ENCODE measurements at regions not wholly inside any gene's neighbourhood (a gene's known extent, or its start where the extent isn't known, plus 50 kb on each side); places are given as distances from the start of the nearest gene placed in this dataset.

- Histone ChIP-seq H3K27ac (ENCODE audit: low read length) (peak overlapping the region; percentile 98), H3K79me2 (ENCODE audit: insufficient read depth, low read length) (peaks cover 27% of the 10 kb centered on the region), H3K4me3 (ENCODE audit: low read depth in 1 of 2, low read length in 2 of 2) (peak overlapping the region; percentile 52 to 67), H3K27me3 (ENCODE audit: insufficient read depth, low read length, poor library complexity) (no peaks in the 10 kb centered on the region), H3K36me3 (ENCODE audit: insufficient read depth, low read length) (peaks cover 7% of the 10 kb centered on the region; the same call in 1 of the 2 replicates), H4K20me1 (ENCODE audit: insufficient read depth, low read length) (peaks cover 6% of the 10 kb centered on the region; the same call in 1 of the 2 replicates), H3K4me2 (ENCODE audit: insufficient read depth, low read length) (peak overlapping the region; percentile 65), H3K4me1 (ENCODE audit: insufficient read depth, low read length) (peaks cover 28% of the 10 kb centered on the region), H2AFZ (ENCODE audit: low read depth, low read length) (no peak overlapping the region; the same call in 1 of the 2 replicates), H3K9ac (ENCODE audit: low read depth, low read length) (peak overlapping the region; percentile 89), H3K9me3 (ENCODE audit: insufficient read depth, low read length, severe bottlenecking) (no peaks in the 10 kb centered on the region)
- TF ChIP-seq CTCF (IDR thresholded peaks at IDR 0.05; ENCODE audit: borderline replicate concordance, extremely low read depth, low read length, poor library complexity, severe bottlenecking): peak; percentile 60
- no peak for TF ChIP-seq EZH2 (IDR thresholded peaks at IDR 0.05; ENCODE audit: borderline replicate concordance, low read depth, low read length, severe bottlenecking)
- peak; percentile 56 for ATAC-seq (ENCODE audit: insufficient read depth, low read depth)
- peak; percentile 83 for DNase-seq
Observed at GRCh38 chr6:26249957-26250697, 114.9 kb upstream of the BTN3A2 start.

- DNase-seq (no peak), ATAC-seq (ENCODE audit: insufficient read depth, low read depth) (peak; percentile 5)
- H3K27me3 ChIP-seq (ENCODE audit: insufficient read depth, low read length, poor library complexity): no peaks in the 10 kb centered on the region
- H3K4me2 ChIP-seq (ENCODE audit: insufficient read depth, low read length): peak overlapping the region; percentile 65
- no peak overlapping the region; the same call in 1 of the 2 replicates for H2AFZ ChIP-seq (ENCODE audit: low read depth, low read length)
- H3K27ac ChIP-seq (ENCODE audit: low read length): peak overlapping the region; percentile 98
- peak overlapping the region; percentile 89 for H3K9ac ChIP-seq (ENCODE audit: low read depth, low read length)
- H3K4me3 ChIP-seq (ENCODE audit: low read depth in 1 of 2, low read length in 2 of 2): peak overlapping the region; percentile 52 to 67; a peak in 3 of 4 replicates
- H3K79me2 ChIP-seq (ENCODE audit: insufficient read depth, low read length): peaks cover 27% of the 10 kb centered on the region
- H3K4me1 ChIP-seq (ENCODE audit: insufficient read depth, low read length): peaks cover 28% of the 10 kb centered on the region
- H3K36me3 ChIP-seq (ENCODE audit: insufficient read depth, low read length): peaks cover 7% of the 10 kb centered on the region; the same call in 1 of the 2 replicates
- H3K9me3 ChIP-seq (ENCODE audit: insufficient read depth, low read length, severe bottlenecking): no peaks in the 10 kb centered on the region
- TF ChIP-seq EZH2 (IDR thresholded peaks at IDR 0.05; ENCODE audit: borderline replicate concordance, low read depth, low read length, severe bottlenecking): no peak
- TF ChIP-seq CTCF (IDR thresholded peaks at IDR 0.05; ENCODE audit: borderline replicate concordance, extremely low read depth, low read length, poor library complexity, severe bottlenecking): no peak
- peaks cover 6% of the 10 kb centered on the region; the same call in 1 of the 2 replicates for H4K20me1 ChIP-seq (ENCODE audit: insufficient read depth, low read length)
Observed at GRCh38 chr6:26250698-26251044, 114.3 kb upstream of the BTN3A2 start.

DNA sequence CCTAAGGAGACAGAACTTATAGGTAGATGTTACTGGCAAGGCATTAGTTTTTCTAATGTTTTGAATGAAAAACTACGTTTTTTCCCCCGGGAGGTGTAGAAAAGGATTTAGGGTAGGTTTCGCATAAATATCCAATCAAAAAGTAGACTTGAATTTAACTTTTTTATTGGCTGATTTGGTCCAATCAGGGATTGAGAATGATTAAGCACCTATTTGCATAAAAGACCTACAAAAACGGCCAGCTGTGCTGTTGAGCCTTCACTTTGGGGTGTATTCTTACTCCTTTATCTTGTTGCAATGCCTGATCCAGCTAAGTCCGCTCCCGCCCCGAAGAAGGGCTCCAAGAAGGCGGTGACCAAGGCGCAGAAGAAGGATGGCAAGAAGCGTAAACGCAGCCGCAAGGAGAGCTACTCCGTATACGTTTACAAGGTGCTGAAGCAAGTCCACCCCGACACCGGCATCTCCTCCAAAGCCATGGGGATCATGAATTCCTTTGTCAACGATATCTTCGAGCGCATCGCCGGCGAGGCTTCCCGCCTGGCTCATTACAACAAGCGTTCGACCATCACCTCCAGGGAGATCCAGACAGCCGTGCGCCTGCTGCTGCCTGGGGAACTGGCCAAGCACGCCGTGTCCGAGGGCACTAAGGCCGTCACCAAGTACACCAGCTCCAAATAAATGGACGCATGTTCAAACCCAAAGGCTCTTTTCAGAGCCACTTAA is 113.5 kb upstream of the BTN3A2 start:
- Histone ChIP-seq H3K79me2 (ENCODE audit: insufficient read depth, low read length) (peaks cover 27% of the 10 kb centered on the region), H3K4me1 (ENCODE audit: insufficient read depth, low read length) (peaks cover 28% of the 10 kb centered on the region), H3K9me3 (ENCODE audit: insufficient read depth, low read length, severe bottlenecking) (no peaks in the 10 kb centered on the region), H3K36me3 (ENCODE audit: insufficient read depth, low read length) (peaks cover 7% of the 10 kb centered on the region; the same call in 1 of the 2 replicates), H3K27me3 (ENCODE audit: insufficient read depth, low read length, poor library complexity) (no peaks in the 10 kb centered on the region), H2AFZ (ENCODE audit: low read depth, low read length) (no peak overlapping the region), H3K4me2 (ENCODE audit: insufficient read depth, low read length) (peak overlapping the region; percentile 65), H4K20me1 (ENCODE audit: insufficient read depth, low read length) (peaks cover 6% of the 10 kb centered on the region; the same call in 1 of the 2 replicates), H3K4me3 (ENCODE audit: low read depth in 1 of 2, low read length in 2 of 2) (peak overlapping the region; percentile 52 to 67), H3K9ac (ENCODE audit: low read depth, low read length) (peak overlapping the region; percentile 89), H3K27ac (ENCODE audit: low read length) (peak overlapping the region; percentile 98)
- DNase-seq (peak; percentile 94), ATAC-seq (ENCODE audit: insufficient read depth, low read depth) (peak; percentile 61)
- no peak for TF ChIP-seq EZH2 (IDR thresholded peaks at IDR 0.05; ENCODE audit: borderline replicate concordance, low read depth, low read length, severe bottlenecking)
- peak; percentile 2 for TF ChIP-seq CTCF (IDR thresholded peaks at IDR 0.05; ENCODE audit: borderline replicate concordance, extremely low read depth, low read length, poor library complexity, severe bottlenecking)
